ENCODE measurements at regions not wholly inside any gene's neighbourhood (a gene's known extent, or its start where the extent isn't known, plus 50 kb on each side); places are given as distances from the start of the nearest gene placed in this dataset.

- TF ChIP-seq REST (IDR thresholded peaks at IDR 0.05; ENCODE audit: insufficient read depth in 1 of 2, low read depth in 2 of 2, low read length in 2 of 2) (no peak), POLR2AphosphoS5 (IDR thresholded peaks at IDR 0.05; ENCODE audit: low read depth, low read length) (no peak), TAF1 (IDR thresholded peaks at IDR 0.05; ENCODE audit: borderline replicate concordance, insufficient read depth, low read length) (no peak), SIN3A (IDR thresholded peaks at IDR 0.05; ENCODE audit: borderline replicate concordance, insufficient read depth, low read length) (no peak)
These were observed 392.7 kb upstream of the ID2 start for GRCh38 chr2:8289111-8289510.
